ENCODE measurements at regions not wholly inside any gene's neighbourhood (a gene's known extent, or its start where the extent isn't known, plus 50 kb on each side); places are given as distances from the start of the nearest gene placed in this dataset.

DNA sequence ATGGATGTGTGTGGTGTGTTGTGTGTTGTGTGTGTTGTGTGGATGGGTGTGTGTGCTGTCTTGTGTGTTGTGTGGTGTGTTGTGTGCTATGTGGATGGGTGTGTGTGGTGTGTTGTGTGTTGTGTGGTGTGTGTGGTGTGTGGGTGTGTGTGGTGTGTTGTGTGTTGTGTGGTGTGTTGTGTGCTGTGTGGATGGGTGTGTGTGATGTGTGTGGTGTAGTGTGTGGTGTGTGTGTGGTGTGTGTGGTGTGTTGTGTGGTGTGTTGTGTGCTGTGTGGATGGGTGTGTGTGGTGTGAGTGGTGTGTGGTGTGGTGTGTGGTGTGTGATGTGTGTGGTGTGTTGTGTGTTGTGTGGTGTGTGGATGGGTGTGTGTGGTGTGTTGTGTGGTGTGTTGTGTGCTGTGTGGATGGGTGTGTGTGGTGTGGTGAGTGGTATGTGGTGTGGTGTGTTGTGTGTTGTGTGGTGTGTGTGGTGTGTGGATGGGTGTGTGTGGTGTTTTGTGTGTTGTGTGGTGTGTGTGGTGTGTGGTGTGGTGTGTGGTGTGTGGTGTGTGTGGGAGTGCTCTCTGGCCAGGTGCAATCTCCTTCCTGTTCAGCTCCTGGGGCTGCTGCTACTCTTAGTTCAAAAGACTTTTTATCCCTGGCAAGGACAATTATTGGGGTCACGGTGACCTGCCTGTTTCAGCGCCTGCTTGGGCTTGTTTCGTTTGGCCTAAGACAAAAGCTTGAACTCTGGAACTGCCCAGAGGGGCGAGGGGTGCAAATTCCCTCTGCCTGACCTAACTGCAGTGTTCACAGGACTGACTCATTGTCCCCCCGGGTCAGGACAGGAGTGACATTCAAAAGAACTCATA lies 101.1 kb downstream of the UBIAD1 start:
- no peak for DNase-seq (ENCODE audit: low spot score)

DNA sequence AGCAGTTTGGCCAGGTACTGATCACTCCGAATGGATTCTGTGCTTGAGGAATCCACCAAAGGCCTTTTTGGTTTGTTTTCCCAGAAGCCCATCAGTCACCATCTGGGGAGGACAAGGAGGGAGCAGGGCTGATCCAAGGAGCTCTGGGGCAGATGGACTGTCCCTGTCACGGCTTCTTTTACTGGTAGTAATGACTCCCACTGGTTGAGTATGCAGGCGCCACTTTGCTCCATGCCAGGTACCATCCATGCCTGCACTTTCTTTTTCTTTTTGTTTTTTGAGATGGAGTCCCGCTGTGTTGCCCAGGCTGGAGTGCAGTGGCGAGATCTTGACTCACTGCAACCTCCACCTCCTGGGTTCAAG lies 101.7 kb downstream of the UBIAD1 start:
- no peak for DNase-seq (ENCODE audit: low spot score)

DNA sequence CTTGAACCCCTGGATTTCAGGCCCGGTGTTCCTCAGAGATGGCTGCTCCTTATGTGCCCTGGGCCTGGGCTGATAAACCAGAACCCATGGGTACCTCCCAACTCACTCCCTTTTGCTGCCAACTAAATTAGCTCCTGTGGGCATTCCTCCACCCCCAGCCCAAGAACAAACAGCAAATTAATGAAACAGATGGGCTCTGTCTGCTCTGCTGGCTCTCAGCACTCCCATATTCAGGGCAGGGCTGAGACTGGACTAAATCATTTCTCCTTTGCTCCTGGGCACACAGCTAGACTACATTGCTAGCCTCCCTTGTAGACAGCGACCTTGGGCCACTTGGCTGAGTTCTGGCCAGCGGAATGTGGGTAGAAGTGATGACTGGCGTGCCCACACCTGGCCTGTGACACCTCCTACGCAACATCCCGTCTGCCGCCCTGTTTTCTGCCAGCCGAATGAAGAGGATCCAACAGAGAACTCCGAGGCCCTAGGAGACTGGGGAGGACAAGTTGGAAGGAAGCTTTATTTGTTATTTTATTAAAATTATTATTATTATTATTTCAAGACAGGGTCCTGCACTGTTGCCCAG lies 101.9 kb upstream of the DISP3 start:
- no peak for DNase-seq (ENCODE audit: low spot score)

DNA sequence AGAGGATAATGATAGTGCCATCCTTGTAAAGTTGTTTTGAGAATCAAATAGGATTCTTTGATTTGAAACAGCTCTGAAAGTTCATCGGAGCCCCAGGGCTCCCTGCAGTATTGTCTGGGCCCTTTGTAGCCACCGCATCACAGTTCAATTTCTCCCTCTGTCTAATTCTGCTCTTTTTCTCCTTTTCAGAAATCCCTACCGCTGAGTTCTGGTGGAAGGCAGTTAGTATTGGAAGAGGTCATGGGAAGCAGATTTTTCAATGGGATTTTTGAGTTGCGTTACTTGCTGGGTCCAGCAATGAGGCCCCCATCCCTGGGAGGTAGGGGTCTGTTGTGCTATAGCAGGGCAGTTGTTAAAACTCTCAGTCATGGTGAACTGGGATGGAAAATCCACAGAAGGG lies 101.0 kb upstream of the DISP3 start:
- DNase-seq (ENCODE audit: low spot score): no peak

DNA sequence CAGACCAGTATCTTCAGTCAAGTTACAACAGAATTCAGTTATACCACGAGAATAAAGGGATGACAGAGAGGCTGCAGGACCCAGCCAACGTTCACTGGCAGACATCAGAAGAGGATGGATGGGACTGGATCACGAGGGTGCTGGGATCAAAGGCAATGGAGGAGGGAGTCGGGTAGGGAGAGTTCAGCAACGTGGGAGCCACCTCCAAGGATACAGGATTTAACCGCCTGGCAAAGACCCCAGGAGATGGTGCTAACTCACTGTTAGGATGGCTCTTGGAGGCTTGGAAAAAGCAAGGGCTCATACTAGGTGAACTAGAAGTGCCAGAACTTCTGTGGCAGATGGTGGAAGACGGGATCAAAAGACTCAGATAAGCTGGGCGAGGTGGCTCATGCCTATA lies 99.1 kb upstream of the DISP3 start:
- no peak for DNase-seq (ENCODE audit: low spot score)

DNA sequence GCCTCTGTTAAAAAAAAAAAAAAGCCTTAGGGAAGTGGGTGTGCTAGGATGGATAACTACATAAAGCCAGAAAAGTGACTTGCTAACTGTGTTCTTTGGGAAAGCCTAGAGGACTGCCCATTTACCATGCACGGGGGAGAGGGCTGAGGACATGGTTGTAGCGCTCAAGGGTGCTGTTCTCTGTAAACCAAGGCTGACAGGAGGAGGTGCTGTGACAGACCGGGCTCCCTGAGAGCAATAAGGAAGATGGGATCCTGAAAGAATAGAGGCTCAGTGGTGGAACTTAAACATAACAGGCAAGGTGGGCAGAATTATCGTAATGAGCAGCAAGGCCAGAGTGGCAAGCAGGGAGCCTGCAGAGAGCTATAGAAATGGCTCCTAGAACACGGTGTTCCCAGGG lies 98.5 kb upstream of the DISP3 start:
- DNase-seq (ENCODE audit: low spot score): no peak

DNA sequence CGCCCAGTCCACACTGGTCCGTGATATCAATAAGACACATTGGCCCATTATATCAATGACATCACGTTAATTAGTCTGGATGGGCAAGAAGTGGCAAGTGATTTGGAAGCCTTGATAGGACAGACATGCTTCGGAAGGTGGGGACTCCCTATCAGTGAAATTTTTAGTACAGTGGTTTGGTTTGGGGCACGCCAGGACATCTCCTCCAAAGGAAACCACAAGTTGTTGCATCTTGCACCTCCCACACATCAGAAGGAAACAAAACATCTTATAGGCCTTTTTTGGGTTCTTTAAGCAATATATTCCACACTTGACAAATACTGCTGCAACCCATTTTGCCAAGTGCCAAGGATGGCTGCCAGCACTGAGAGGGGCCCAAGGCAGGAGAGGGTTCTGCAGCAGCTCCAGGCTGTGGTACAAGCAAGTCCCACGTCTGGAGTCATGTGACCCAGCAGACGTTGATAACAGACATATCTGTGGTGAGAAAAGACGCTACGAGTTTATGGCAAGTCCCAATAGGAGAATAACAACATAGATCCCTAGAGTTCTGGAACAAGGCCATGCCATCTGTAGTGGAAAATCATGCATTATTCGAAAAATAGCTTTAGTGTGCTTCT lies 95.3 kb upstream of the DISP3 start:
- DNase-seq (ENCODE audit: low spot score): no peak

DNA sequence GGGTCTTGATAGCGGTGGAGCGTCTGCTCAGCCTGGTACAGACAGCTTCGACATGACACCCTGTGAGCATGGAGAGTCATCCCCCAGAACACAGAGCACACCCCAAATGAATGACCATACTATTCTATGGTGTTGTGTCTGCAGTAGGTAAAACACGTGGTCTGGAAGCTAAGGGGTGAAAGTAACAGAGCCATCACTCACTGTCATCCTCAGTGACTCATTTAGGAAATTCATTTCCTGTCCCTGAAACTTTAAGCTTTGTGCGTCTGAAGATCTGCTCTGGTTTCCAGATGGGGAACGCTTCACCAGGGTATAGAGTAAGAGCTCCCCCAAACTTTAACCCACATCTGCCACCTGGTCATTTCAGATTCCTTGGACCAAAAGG lies 94.8 kb upstream of the DISP3 start:
- no peak for DNase-seq (ENCODE audit: low spot score)

DNA sequence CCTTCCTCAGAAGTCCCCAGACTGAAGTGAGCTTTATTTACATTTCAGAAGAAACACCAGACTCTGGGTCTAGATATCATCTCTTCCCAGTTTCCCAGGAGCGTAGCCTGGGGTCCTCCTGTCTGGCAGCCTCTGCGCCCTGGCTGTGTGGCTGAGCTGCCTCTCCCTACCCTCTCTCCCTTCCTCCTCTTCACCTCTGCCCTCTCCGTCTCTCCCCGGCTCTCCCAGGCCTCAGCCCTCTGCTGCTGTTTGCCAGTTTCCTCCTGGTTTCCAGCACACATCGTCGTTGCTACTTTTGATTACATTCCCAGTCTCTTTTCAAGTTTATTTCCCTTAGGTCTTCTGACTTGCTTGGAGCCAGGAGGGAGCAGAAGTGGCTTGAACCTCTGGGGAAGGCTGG lies 91.1 kb upstream of the DISP3 start:
- DNase-seq (ENCODE audit: low spot score): no peak

DNA sequence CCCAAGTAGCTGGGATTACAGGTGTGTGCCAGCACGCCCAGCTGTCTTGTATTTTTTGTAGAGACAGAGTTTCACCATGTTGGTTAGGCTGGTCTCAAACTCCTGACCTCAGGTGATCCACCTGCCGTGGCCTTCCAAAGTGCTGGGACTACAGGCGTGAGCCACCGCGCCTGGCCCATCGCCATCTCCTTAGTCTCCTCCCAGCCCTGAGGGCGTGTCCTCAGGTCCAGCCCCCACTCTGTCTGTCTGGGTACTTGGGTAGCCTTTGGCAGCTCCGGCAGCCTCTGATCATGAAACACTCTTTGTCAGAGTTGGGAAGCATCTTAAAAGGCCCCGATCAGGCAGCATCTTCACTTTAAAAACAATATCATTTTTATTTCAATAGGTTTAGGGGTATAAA lies 90.3 kb upstream of the DISP3 start:
- DNase-seq (ENCODE audit: low spot score): no peak

DNA sequence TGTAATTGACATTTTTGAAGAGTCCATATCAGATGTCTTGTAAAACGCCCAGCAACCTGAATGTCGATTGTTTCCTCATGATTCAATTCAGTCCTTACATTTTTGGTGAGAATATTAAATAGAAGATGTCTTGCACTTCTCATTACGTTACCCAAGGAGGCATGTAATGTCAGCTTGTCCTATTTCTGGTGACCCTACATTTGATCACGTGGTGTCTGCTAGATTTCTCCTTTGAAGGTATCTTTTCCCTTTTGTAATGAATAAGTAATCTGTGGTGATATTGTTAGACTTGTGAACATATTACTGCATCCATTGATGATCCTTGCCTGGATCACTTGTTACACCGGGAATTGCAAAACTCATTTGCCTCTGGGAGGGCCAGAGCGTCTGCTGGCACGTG lies 87.6 kb upstream of the DISP3 start:
- DNase-seq (ENCODE audit: low spot score): no peak

DNA sequence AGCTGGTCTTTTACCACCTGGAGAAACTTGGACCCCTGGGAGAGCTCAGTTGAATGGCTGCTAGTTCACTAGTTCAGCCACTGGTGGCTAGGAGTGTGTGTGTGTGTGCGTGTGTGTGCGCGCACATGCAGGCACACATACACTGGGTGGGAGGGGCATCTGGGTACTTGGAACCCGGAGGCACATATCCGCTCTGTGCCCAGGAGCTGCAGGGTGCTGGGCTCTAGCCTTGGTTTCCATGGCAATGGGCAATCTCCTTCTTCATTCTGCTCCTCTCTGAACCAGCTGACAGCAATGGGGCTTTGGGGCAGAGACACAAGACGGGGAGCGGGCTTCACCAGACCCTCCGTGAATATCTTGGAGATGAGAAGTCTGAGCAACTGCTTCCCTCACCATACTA lies 87.1 kb upstream of the DISP3 start:
- DNase-seq (ENCODE audit: low spot score): no peak

DNA sequence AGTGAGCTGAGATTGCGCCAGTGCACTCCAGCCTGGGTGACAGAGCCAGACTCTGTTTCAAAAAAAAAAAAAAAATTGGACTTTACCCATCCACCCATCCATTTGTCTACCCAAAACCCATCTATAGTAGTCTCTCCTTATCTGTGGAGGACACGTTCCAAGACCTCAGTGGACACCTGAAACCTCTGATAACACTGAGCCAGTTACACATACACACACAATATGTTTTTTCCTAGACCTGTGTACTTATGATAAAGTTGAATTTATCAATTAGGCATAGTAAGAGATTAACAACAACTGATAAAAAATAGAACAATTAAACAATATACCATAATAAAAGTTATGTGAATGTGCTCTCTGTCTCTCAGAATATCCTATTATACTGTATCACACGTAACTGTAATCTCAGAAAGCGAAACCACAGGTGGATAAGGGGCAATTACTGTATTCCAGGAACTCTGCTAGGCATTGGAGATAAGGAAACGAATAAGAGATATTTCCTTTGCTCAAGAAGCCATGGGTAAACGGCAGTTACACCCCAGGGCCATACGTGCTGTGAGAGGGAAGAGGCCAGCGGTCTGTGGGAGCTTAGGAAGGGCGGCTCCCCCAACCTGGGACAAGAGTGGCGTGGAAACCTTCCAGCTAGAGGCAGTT lies 84.2 kb upstream of the DISP3 start:
- no peak for DNase-seq (ENCODE audit: low spot score)

DNA sequence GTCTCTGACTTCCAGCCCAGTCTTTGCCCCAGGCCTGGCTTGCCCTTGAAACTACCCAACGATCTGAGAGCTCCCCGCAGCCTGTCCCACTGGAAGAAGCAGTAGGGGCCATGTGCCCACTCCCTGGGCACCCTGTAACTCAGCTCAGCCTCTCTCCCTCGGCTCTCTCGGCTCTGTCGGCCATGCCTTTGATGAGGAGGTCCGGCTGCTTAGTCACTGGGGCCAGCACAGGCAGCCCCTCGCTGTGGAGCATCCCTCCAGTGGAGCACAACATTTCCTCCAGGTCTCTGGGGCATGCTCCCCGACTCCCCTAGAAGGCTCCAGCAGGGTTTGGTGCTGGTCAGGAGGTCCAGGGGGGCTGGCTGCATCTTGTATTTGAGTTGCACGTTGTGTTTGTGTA lies 83.3 kb upstream of the DISP3 start:
- DNase-seq (ENCODE audit: low spot score): no peak

DNA sequence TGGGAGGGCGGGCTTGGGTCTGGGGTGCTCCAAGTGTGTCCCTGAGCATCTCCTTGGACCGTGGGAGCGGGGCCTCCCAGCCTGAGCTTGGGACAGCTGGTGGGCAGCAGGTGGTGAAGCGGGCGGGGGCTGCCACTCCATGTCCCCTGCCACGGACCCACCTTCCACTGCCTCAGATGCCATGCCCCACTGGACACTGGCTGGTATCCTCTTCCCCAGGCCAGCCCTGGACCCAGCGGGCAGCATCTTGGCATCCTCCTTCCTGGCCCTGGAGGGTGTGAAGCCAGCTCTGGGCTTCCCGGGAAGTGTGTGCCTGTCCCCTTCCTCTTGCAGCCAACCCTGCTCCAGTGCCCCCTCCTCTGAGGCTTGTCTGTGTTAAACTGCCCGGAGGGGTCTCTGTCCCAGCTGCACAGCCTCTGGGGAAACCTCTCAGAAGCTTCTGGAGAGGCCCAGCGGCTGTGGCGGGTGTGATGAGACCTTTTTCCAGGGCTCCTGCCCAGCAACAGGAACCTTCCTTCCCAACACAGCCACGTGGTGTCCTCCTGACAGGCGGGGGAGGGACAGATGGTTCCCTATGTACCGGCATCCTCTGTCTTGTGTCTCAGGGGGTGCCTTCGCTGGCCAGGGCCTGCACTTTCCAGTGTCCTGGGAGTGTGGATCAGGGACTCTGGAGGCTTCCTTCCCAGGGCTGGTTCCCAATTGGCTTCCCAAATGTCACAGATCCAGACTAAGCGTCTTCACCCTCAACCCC lies 81.6 kb upstream of the DISP3 start:
- no peak for DNase-seq (ENCODE audit: low spot score)

DNA sequence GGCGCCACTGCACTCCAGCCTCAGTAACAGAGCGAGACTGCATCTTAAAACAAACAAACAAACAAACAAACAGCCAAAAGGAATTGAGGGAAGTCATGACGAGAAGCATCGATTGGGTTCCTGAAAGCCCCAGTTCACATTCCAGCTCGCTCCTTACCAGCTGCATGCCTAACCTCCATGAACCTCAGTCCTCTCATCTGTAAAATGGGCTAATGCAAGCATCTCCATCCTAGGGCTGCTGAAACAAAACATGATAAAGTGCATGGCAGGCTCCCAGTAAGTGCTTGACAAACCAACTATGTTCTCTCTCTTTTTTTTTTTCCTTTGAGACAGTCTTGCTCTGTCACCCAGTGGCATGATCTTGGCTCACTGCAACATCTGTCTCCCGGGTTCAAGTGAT lies 79.7 kb upstream of the DISP3 start:
- no peak for DNase-seq (ENCODE audit: low spot score)

DNA sequence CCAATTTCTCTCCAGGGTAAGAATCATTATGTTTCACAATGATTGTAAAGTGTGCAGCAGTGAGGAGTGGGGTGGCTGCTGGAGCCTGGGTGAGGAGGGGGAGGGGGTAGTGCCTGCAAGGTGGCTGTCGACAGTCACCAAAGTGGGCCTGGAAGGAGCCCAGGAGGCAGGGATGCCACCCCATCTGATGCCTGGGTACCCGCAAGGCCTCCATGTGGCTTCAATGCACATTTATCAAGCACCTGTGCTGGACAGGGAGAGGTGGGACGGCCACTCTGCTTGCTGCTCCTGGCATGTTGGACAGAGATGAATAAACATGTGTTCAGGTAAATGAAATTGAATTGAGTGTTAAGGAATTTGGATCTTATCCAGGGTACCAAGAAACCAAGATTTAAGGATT lies 78.8 kb upstream of the DISP3 start:
- DNase-seq (ENCODE audit: low spot score): no peak

DNA sequence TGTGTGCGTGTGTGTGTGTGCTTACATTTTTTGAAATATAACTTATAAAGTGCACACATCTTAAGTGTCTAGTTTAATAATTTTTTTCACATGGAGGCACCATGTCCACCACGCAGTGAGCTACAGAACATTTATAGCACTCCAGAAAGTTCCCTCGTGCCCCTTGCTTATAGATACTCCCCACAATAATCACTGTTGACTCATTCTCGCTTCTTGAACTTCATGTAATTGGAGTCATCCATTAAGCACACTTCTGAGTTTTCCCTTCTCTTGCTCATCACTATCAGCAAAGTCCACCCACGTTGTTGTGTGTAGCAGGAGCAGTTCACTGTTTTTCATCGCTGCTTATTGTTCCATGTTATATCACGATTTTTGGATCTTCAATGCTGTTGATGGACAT lies 78.4 kb upstream of the DISP3 start:
- no peak for DNase-seq (ENCODE audit: low spot score)

DNA sequence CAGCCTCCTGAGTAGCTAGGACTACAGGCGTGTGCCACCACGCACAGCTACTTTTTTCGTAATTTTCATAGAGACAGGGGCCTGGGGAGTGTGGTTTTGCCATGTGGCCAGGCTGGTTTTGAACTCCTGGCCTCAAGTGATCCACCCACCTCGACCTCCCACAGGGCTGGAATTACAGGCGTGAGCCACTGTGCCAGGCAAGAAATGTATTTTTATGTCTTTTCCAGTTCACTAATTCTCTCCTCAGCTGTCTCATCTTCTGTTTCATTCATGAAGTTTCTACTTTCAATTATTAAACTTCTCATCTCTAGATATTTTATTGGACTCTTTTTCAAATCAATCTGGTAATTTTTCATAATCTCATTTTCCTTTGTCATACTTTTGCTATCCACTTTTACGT lies 72.1 kb upstream of the DISP3 start:
- DNase-seq (ENCODE audit: low spot score): no peak

DNA sequence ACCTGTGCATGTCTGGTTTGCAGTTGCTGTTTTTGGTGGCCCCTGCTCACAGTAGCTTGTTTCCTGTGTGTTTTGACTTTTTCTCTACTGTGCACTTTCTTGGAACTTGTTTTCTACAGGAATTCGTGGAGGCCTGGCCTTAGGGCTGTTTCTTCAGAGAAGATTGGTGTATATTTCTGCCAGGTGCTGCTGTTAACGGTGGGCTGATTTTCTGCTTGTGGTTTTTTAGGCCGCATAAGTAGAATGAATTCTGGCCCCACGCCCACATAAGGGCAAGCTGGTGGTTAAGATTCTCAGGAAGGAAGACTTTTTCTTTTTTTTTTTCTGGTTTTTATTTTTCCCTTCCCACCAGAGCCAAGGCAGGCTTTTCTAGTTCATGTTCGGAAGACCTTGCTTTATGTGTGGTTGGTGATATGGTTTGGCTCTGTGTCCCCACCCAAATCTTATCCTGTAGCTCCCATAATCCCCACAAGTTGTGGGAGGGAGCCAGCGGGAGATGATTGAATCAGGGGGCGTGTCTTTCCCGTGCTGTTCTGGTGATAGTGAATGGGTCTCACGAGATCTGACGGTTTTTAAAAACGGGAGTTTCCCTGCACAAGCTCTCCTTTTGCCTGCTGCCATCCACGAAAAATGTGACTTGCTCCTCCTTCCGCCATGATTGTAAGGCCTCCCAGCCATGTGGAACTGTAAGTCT lies 71.5 kb upstream of the DISP3 start:
- DNase-seq (ENCODE audit: low spot score): no peak

DNA sequence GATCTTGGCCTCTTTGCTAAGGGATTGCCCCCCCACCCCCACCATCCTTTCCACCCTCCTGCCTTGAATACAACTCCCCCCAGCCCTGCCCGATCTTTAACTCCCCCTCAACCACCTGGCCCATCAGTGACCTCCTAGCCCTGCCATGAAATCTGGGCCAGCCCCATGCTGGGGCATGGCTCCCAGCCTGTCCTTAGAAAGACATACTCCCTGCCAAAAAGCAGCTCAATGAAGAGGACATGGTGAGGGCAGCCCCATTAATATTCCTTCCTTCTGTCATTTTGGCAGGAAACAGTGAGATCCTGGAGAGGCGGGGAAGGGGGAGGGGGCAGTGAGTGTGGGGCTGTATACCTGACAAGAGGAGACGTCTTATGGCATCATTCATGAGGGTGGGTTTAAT lies 66.8 kb upstream of the DISP3 start:
- DNase-seq (ENCODE audit: low spot score): no peak

DNA sequence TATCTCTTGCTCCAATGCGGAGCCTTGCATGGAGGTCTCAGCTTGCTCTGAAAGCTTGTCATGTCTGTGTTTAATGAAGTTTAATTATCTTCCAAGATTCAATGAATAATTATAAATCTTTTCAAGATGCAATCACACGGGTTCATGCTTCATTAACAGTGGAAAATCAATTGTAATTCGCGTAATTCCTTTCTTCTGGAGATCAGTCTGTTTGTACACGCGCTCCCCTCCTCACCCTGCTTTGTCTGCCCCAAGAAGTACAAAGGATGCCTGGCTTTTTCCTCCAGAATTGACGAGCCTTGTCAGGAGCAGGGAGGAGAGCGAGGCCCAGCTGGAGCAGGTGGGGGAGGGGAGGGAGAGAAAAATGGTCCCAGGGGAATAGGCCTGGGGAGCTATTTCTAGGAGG lies 65.0 kb upstream of the DISP3 start:
- DNase-seq (ENCODE audit: low spot score): no peak

All from ecto neural progenitor cell (in vitro differentiated cells).